HCT116 (cell line): ENCODE measurements at regions not wholly inside any gene's neighbourhood (a gene's known extent, or its start where the extent isn't known, plus 50 kb on each side); places are given as distances from the start of the nearest gene placed in this dataset.

Experiments used
- ATAC-seq: fragments of 200-7000 bp; cut with Tn5 transposase; 2 replicates; pipeline ENCODE4 v1.9.1; 2020; ENCODE audit warnings: mild to moderate bottlenecking, moderate library complexity
- BruUV-seq: library from RNA; stranded (reverse); fragments of 400-500 nt; replicated peaks from 2 replicates; lab custom pipeline; 2021; lab: Mats Ljungman, UMichigan
- CTCF ChIA-PET: fragments of 300-600 bp; sonication (Branson Sonifier 250); formaldehyde crosslinking; loops from one replicate; lab custom pipeline; 2021; ENCODE audit warnings: antibody characterized with exemption; lab: Charles Lee
- POLR2A ChIA-PET: fragments of 300-600, 350-600 bp; sonication (Branson Sonifier 250); formaldehyde crosslinking; loops from one replicate; lab custom pipeline; 2021; ENCODE audit warnings: antibody characterized with exemption; lab: Charles Lee
- RAD21 ChIA-PET, 2 experiments: fragments of 300-600 bp; sonication (Branson Sonifier 250); formaldehyde crosslinking; loops; one replicate each; lab custom pipeline; 2023; ENCODE audit warnings: low total read pairs in 2 of 2; ENCODE audit not compliant: uncharacterized antibody in 2 of 2, unreplicated experiment in 2 of 2, low non-redundant PET in 1 of 2; lab: Charles Lee
- DNase-seq: peaks from one replicate; pipeline ENCODE4 v3.0.0-alpha.2; 2010; ENCODE audit warnings: low read depth, low spot score
- H2AFZ ChIP-seq: fragments of 200-600 bp; shearing (Covaris generic), sonication (generic); 2 replicates; pipeline ENCODE4 v1.6.1; 2017; ENCODE audit warnings: low read depth, mixed run types, mixed read lengths, antibody characterized with exemption, low read length; ENCODE audit not compliant: poor library complexity, severe bottlenecking
- H3K27ac ChIP-seq: 2 replicates; pipeline ENCODE4 v1.5.1; 2012; ENCODE audit warnings: low read depth, low read length
- H3K27me3 ChIP-seq: fragments of 200-600 bp; sonication (generic); 2 replicates; pipeline ENCODE4 v1.6.1; 2016; ENCODE audit warnings: mixed run types, low read length, mixed read lengths; ENCODE audit not compliant: insufficient read depth
- H3K36me3 ChIP-seq, 2 experiments: fragments of 200-500 bp in 1 of 2; fragments of 200-600 bp in 1 of 2; sonication (Bioruptor generic) in 1 of 2; sonication (generic) in 1 of 2; 2 replicates each; pipeline versions ENCODE4 v1.5.1 to v1.6.1; 2014 to 2016; ENCODE audit warnings: low read length in 2 of 2, inconsistent platforms in 1 of 2, mixed read lengths in 1 of 2, mixed run types in 1 of 2; ENCODE audit not compliant: insufficient read depth in 2 of 2, control insufficient read depth in 1 of 2
- H3K4me1 ChIP-seq, 2 experiments: fragments of 200-600 bp in 1 of 2; sonication (generic) in 1 of 2; 2 replicates each; pipeline versions ENCODE4 v1.5.1 to v1.6.1; 2012 to 2017; ENCODE audit warnings: low read length in 2 of 2, inconsistent platforms in 1 of 2, mild to moderate bottlenecking in 1 of 2, mixed read lengths in 1 of 2, mixed run types in 1 of 2, moderate library complexity in 1 of 2; ENCODE audit not compliant: insufficient read depth in 2 of 2, control insufficient read depth in 1 of 2
- H3K4me2 ChIP-seq: fragments of 200-600 bp; sonication (generic); 2 replicates; pipeline ENCODE4 v1.6.1; 2017; ENCODE audit warnings: mixed run types, low read length, mixed read lengths
- H3K4me3 ChIP-seq, 2 experiments: fragments of 200-600 bp in 1 of 2; sonication (generic) in 1 of 2; replicated peaks in 1 of 2; 2 replicates each; pipeline ENCODE4 v1.5.1; 2011 to 2016; ENCODE audit warnings: low read length in 2 of 2, control low read depth in 1 of 2, low read depth in 1 of 2, mild to moderate bottlenecking in 1 of 2, mixed read lengths in 1 of 2, mixed run types in 1 of 2
- H3K79me2 ChIP-seq: fragments of 200-600 bp; sonication (generic); 2 replicates; pipeline ENCODE4 v1.6.1; 2017; ENCODE audit warnings: mild to moderate bottlenecking, mixed run types, low read length, moderate library complexity, mixed read lengths; ENCODE audit not compliant: insufficient read depth
- H3K9ac ChIP-seq: fragments of 200-600 bp; sonication (generic); 2 replicates; pipeline ENCODE4 v1.6.1; 2016; ENCODE audit warnings: low read length, mixed read lengths
- H3K9me2 ChIP-seq: fragments of 200-600 bp; sonication (generic), shearing (Covaris generic); 2 replicates; pipeline ENCODE4 v1.6.1; 2017; ENCODE audit warnings: mixed run types, mild to moderate bottlenecking, moderate library complexity; ENCODE audit not compliant: insufficient read depth
- H3K9me3 ChIP-seq, 2 experiments: fragments of 200-500 bp in 1 of 2; fragments of 200-600 bp in 1 of 2; sonication (Bioruptor generic) in 1 of 2; sonication (generic) in 1 of 2; 2 replicates each; pipeline ENCODE4 v1.6.1; 2014 to 2017; ENCODE audit warnings: low read length in 2 of 2, mixed read lengths in 2 of 2, inconsistent platforms in 1 of 2, low read depth in 1 of 2, mild to moderate bottlenecking in 1 of 2, mixed run types in 1 of 2, moderate library complexity in 1 of 2; ENCODE audit not compliant: control insufficient read depth in 1 of 2, insufficient read depth in 1 of 2
- H4K20me1 ChIP-seq: fragments of 200-600 bp; sonication (generic), shearing (Covaris generic); 2 replicates; pipeline ENCODE4 v1.6.1; 2017; ENCODE audit warnings: mixed run types, mild to moderate bottlenecking, moderate library complexity; ENCODE audit not compliant: insufficient read depth
- CBX3 ChIP-seq: IDR thresholded peaks from 2 replicates; pipeline ENCODE4 v1.6.1; 2012; ENCODE audit warnings: low read depth
- CEBPB ChIP-seq: IDR thresholded peaks from 2 replicates; pipeline ENCODE4 v1.6.1; 2012; ENCODE audit warnings: low read depth
- EZH2 ChIP-seq: fragments of 200-600 bp; sonication (generic); IDR thresholded peaks from 2 replicates; pipeline ENCODE4 v1.6.1; 2017; ENCODE audit warnings: antibody characterized with exemption, mixed run types
- EZH2phosphoT487 ChIP-seq: fragments of 200-600 bp; IDR thresholded peaks from 2 replicates; pipeline ENCODE4 v1.6.1; 2018; ENCODE audit warnings: antibody characterized with exemption, borderline replicate concordance
- FOSL1 ChIP-seq: IDR thresholded peaks from 2 replicates; pipeline ENCODE4 v1.6.1; 2012; ENCODE audit warnings: low read depth
- JUND ChIP-seq: IDR thresholded peaks from 2 replicates; pipeline ENCODE4 v1.6.1; 2012
- MAX ChIP-seq: IDR thresholded peaks from 2 replicates; pipeline ENCODE4 v1.6.1; 2012
- POLR2AphosphoS5 ChIP-seq: IDR thresholded peaks from 2 replicates; pipeline ENCODE4 v1.6.1; 2011; ENCODE audit warnings: mild to moderate bottlenecking, low read depth, low read length, moderate library complexity
- SIN3A ChIP-seq: IDR thresholded peaks from 2 replicates; pipeline ENCODE4 v1.6.1; 2012; ENCODE audit warnings: low read depth
- SP1 ChIP-seq: IDR thresholded peaks from 2 replicates; pipeline ENCODE4 v1.6.1; 2012; ENCODE audit warnings: low read depth
- SRF ChIP-seq: IDR thresholded peaks from 2 replicates; pipeline ENCODE4 v1.6.1; 2012; ENCODE audit warnings: low read depth
- TCF7L2 ChIP-seq: IDR thresholded peaks from 2 replicates; pipeline ENCODE4 v1.7.0; 2011; ENCODE audit warnings: borderline replicate concordance, inconsistent platforms; ENCODE audit not compliant: insufficient read depth, insufficient read length; ENCODE audit errors: extremely low read depth
- intact Hi-C: fragments of 100-400 bp; cut with micrococcal nuclease; formaldehyde crosslinking; loops from 2 replicates; pipeline ENCODE4 v1.10.0; 2022
- TF ChIP-seq, protein P1 (sequence below), 3 experiments: fragments of 200-600 bp in 1 of 3; sonication (generic) in 1 of 3; IDR thresholded peaks in 2 of 3; conservative IDR thresholded peaks in 1 of 3; 2 replicates each; pipeline ENCODE4 v1.5.1; 2012 to 2017; ENCODE audit warnings: low read depth in 2 of 3, low read length in 2 of 3, antibody characterized with exemption in 1 of 3, borderline replicate concordance in 1 of 3, control low read depth in 1 of 3, mild to moderate bottlenecking in 1 of 3, mixed read lengths in 1 of 3, mixed run types in 1 of 3, moderate library complexity in 1 of 3; ENCODE audit not compliant: insufficient read depth in 1 of 3
- TF ChIP-seq, protein P2 (sequence below): IDR thresholded peaks from 2 replicates; pipeline ENCODE4 v1.6.1; 2012

- Histone ChIP-seq H3K27ac (no peak overlapping the region), H3K9ac (no peak overlapping the region), H3K9me3 (no peaks in the 10 kb centered on the region), H3K9me2 (no peaks in the 10 kb centered on the region), H3K27me3 (no peaks in the 10 kb centered on the region), H4K20me1 (no peaks in the 10 kb centered on the region), H2AFZ (no peak overlapping the region), H3K4me3 (no peak overlapping the region)
- ATAC-seq (no peak), DNase-seq (no peak)
- POLR2A ChIA-PET, result interaction anchor here (0.9 kb wide), 1 partner anchor 15 kb away, joined by 3 read pairs; no protein-coding TSS in a partner anchor
- BruUV-seq, result no TSS peak
- intact Hi-C loops, result loop anchor here (10.0 kb wide), 1 partner anchor 783 kb away; no protein-coding TSS in a partner anchor
- no peak for TF ChIP-seq FOSL1
- no peak for TF ChIP-seq JUND
- no peak for TF ChIP-seq TCF7L2
- TF ChIP-seq SRF, result no peak
- TF ChIP-seq POLR2AphosphoS5, result no peak
- TF ChIP-seq, all 23 proteins: peak for 0
- H3K4me2 ChIP-seq, result no peak overlapping the region
- no peaks in the 10 kb centered on the region for H3K79me2 ChIP-seq
- H3K4me1 ChIP-seq, result peaks cover 19 to 54% of the 10 kb centered on the region in 2 experiments
- CTCF ChIA-PET, result no interaction called here
- RAD21 ChIA-PET, result no interaction called here
- no peaks in the 10 kb centered on the region for H3K36me3 ChIP-seq
These were observed 71.6 kb upstream of the CD93 start for GRCh38 chr20:23157734-23158133.

DNA sequence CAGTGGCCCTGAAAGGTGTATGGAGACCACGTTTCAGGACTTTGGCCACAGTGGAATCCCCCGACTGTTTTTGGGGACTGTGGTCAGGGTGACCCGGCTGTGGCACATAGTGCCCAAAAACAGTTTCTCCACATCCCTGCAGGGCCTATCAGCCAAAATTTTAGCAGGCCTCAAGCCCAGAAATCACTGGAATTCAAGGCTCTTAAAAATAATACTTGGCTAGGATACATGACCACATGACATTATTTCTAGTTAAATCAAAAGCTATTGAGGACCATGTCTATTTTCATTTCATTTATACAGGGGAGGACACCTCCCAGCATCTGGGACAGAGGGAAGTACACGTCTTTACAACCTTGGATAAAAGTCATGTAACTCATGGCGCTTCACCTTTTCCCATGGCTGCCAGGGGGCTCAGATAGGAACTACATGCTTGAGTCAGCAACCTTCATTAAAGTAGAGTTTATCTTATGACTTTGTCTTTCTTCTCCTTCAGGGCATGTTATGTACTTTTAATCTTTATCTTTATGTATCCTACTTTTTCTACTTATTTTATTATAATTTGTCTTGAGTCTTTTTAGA, 70.8 kb upstream of the CD93 start:
- intact Hi-C loops, result loop anchor here (10.0 kb wide), 1 partner anchor 782 kb away; no protein-coding TSS in a partner anchor
- no peaks in the 10 kb centered on the region for H3K9me3 ChIP-seq
- H3K4me3 ChIP-seq, result no peak overlapping the region
- H3K27ac ChIP-seq, result no peak overlapping the region
- H3K9me2 ChIP-seq, result no peaks in the 10 kb centered on the region
- peak overlapping the region; percentile 21 for H3K9ac ChIP-seq
- H3K79me2 ChIP-seq, result no peaks in the 10 kb centered on the region
- RAD21 ChIA-PET, result no interaction called here
- DNase-seq (no peak), ATAC-seq (no peak)
- no peak for TF ChIP-seq SIN3A
- TF ChIP-seq, protein P1, sequence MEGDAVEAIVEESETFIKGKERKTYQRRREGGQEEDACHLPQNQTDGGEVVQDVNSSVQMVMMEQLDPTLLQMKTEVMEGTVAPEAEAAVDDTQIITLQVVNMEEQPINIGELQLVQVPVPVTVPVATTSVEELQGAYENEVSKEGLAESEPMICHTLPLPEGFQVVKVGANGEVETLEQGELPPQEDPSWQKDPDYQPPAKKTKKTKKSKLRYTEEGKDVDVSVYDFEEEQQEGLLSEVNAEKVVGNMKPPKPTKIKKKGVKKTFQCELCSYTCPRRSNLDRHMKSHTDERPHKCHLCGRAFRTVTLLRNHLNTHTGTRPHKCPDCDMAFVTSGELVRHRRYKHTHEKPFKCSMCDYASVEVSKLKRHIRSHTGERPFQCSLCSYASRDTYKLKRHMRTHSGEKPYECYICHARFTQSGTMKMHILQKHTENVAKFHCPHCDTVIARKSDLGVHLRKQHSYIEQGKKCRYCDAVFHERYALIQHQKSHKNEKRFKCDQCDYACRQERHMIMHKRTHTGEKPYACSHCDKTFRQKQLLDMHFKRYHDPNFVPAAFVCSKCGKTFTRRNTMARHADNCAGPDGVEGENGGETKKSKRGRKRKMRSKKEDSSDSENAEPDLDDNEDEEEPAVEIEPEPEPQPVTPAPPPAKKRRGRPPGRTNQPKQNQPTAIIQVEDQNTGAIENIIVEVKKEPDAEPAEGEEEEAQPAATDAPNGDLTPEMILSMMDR (IDR thresholded peaks at IDR 0.05 in 2 of 3, conservative IDR thresholded peaks at IDR 0.05 in 1 of 3; ENCODE audit: borderline replicate concordance in 1 of 3, insufficient read depth in 1 of 3, low read depth in 2 of 3, low read length in 2 of 3), result no peak
- TF ChIP-seq, protein P2, sequence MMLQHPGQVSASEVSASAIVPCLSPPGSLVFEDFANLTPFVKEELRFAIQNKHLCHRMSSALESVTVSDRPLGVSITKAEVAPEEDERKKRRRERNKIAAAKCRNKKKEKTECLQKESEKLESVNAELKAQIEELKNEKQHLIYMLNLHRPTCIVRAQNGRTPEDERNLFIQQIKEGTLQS, result no peak
- TF ChIP-seq CEBPB, result no peak
- TF ChIP-seq CBX3, result no peak
- no peak for TF ChIP-seq MAX
- TF ChIP-seq FOSL1, result no peak
- TF ChIP-seq SP1, result no peak
- TF ChIP-seq POLR2AphosphoS5, result no peak
- no peak for TF ChIP-seq EZH2
- no peak for TF ChIP-seq EZH2phosphoT487
- no peak for TF ChIP-seq JUND
- peak overlapping the region; percentile 74 for H2AFZ ChIP-seq
- BruUV-seq, result no TSS peak
- H3K27me3 ChIP-seq, result no peaks in the 10 kb centered on the region
- POLR2A ChIA-PET, result interaction anchor here (1.5 to 1.6 kb wide), 3 partner anchors 8 to 12 kb away, joined by 3 to 4 read pairs (median 4); no protein-coding TSS in a partner anchor
- H3K4me2 ChIP-seq, result peak overlapping the region; percentile 62
- no peaks in the 10 kb centered on the region for H3K36me3 ChIP-seq
- H4K20me1 ChIP-seq, result no peaks in the 10 kb centered on the region
- peaks cover 19 to 62% of the 10 kb centered on the region in 2 experiments for H3K4me1 ChIP-seq
- CTCF ChIA-PET, result interaction anchor here (1.5 kb wide), 1 partner anchor 8 kb away, joined by 5 read pairs; no protein-coding TSS in a partner anchor
